HG03571 (cell line): ENCODE measurements at regions not wholly inside any gene's neighbourhood (a gene's known extent, or its start where the extent isn't known, plus 50 kb on each side); places are given as distances from the start of the nearest gene placed in this dataset.
"Not testable (repeated sequence)": the region's sequence is repeated elsewhere in the genome, so short reads cannot be mapped to it uniquely, and the experiment has no call there.

Source experiments
- ATAC-seq: cut with Tn5 transposase; IDR thresholded peaks from one replicate; pipeline ENCODE4 v1.9.1; 2021; ENCODE audit not compliant: unreplicated experiment

DNA sequence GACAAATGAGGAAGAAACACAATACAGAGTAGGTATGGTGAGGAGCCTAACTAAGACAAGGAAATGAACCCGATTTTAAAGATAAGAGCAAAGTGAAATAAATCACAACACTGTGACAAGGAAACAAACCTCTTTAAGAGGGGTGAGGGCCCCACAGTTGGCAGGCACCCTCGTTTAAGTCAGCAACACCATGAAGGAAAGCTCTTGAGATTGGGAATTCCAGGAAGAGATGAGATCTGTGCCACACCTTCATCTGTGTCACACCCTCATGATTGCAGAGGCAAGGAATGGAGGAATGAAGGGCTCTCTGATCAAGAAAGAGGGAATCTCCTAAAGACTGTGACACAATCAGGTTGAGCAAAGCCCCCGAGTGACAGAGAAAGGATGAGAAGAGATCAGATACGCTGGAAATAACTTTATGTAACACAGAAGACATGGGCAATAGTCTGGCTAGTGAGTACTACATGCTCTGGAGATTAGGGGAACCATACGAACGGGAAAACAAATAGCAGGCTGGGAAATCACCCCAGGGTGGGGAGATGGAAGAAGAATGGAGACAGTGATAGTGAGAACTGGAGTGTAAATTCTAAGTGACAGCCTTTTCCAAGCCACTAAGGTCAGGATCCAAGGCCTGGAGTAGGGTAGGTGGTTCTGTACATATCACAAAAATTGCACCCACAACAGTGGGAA is 51.7 kb upstream of the TERB2 start:
- not testable (repeated sequence) for ATAC-seq
